H1 (cell line): ENCODE measurements at regions not wholly inside any gene's neighbourhood (a gene's known extent, or its start where the extent isn't known, plus 50 kb on each side); places are given as distances from the start of the nearest gene placed in this dataset.

ENCODE experiments used
- CREB1 ChIP-seq: IDR thresholded peaks from 2 replicates; pipeline ENCODE4 v1.6.1; 2012; ENCODE audit warnings: inconsistent platforms
- SP1 ChIP-seq: IDR thresholded peaks from 2 replicates; pipeline ENCODE4 v1.6.1; 2011; ENCODE audit warnings: low read depth, low read length
- SRF ChIP-seq: IDR thresholded peaks from 2 replicates; pipeline ENCODE4 v1.6.1; 2011; ENCODE audit warnings: mild to moderate bottlenecking, low read depth, low read length, moderate library complexity
- TF ChIP-seq, protein P1 (sequence below), 3 experiments: IDR thresholded peaks; 1 replicate in 2 of 3; 2 replicates in 1 of 3; pipeline versions ENCODE4 v1.5.1 to v1.6.1; 2011; ENCODE audit warnings: low read length in 3 of 3, mild to moderate bottlenecking in 3 of 3, inconsistent platforms in 2 of 3, low read depth in 1 of 3, moderate library complexity in 1 of 3; ENCODE audit not compliant: insufficient read depth in 1 of 3; ENCODE audit errors: control extremely low read depth in 1 of 3

- no peak for TF ChIP-seq SP1
- no peak for TF ChIP-seq CREB1
- TF ChIP-seq, protein P1, sequence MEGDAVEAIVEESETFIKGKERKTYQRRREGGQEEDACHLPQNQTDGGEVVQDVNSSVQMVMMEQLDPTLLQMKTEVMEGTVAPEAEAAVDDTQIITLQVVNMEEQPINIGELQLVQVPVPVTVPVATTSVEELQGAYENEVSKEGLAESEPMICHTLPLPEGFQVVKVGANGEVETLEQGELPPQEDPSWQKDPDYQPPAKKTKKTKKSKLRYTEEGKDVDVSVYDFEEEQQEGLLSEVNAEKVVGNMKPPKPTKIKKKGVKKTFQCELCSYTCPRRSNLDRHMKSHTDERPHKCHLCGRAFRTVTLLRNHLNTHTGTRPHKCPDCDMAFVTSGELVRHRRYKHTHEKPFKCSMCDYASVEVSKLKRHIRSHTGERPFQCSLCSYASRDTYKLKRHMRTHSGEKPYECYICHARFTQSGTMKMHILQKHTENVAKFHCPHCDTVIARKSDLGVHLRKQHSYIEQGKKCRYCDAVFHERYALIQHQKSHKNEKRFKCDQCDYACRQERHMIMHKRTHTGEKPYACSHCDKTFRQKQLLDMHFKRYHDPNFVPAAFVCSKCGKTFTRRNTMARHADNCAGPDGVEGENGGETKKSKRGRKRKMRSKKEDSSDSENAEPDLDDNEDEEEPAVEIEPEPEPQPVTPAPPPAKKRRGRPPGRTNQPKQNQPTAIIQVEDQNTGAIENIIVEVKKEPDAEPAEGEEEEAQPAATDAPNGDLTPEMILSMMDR (IDR thresholded peaks at IDR 0.05; ENCODE audit: control extremely low read depth in 1 of 3, insufficient read depth in 1 of 3, low read depth in 1 of 3, low read length in 3 of 3), result no peak
- no peak for TF ChIP-seq SRF
Observed at GRCh38 chr4:22895482-22895881, 202.7 kb downstream of the GBA3 start.
